BJ (cell line): ENCODE measurements at regions not wholly inside any gene's neighbourhood (a gene's known extent, or its start where the extent isn't known, plus 50 kb on each side); places are given as distances from the start of the nearest gene placed in this dataset.
A peak's percentile ranks its signal among the peaks of the same experiment; 100 is the strongest.

ENCODE experiments used
- CTCF ChIA-PET: fragments of 350-600 bp; formaldehyde crosslinking; extraction: SDS; loops from one replicate; lab custom pipeline; 2021; ENCODE audit warnings: antibody characterized with exemption, inconsistent platforms; lab: Yijun Ruan, JAX
- POLR2A ChIA-PET: fragments of 300-600 bp; sonication (Branson Sonifier 250); formaldehyde crosslinking; extraction: SDS; loops from one replicate; lab custom pipeline; 2021; ENCODE audit warnings: antibody characterized with exemption; lab: Charles Lee
- DNase-seq: peaks from one replicate; pipeline ENCODE4 v3.0.0-alpha.2; 2011; ENCODE audit warnings: low read depth
- H3K27me3 ChIP-seq: 2 replicates; pipeline ENCODE4 v1.6.0; 2011; ENCODE audit warnings: low read length; ENCODE audit not compliant: control insufficient read depth, insufficient read depth
- H3K36me3 ChIP-seq: 2 replicates; pipeline ENCODE4 v1.5.1; 2011; ENCODE audit warnings: low read length; ENCODE audit not compliant: control insufficient read depth, insufficient read depth
- H3K4me3 ChIP-seq: 2 replicates; pipeline ENCODE4 v1.5.1; 2011; ENCODE audit warnings: low read depth, mild to moderate bottlenecking, control low read depth, low read length
- TF ChIP-seq, protein P1 (sequence below): IDR thresholded peaks from 2 replicates; pipeline ENCODE4 v1.5.1; 2011; ENCODE audit warnings: low read depth, mild to moderate bottlenecking, control low read depth, inconsistent platforms, low read length, moderate library complexity; ENCODE audit not compliant: insufficient read depth

- Histone ChIP-seq H3K27me3 (no peaks in the 10 kb centered on the region), H3K36me3 (no peaks in the 10 kb centered on the region), H3K4me3 (no peak overlapping the region)
- TF ChIP-seq, protein P1, sequence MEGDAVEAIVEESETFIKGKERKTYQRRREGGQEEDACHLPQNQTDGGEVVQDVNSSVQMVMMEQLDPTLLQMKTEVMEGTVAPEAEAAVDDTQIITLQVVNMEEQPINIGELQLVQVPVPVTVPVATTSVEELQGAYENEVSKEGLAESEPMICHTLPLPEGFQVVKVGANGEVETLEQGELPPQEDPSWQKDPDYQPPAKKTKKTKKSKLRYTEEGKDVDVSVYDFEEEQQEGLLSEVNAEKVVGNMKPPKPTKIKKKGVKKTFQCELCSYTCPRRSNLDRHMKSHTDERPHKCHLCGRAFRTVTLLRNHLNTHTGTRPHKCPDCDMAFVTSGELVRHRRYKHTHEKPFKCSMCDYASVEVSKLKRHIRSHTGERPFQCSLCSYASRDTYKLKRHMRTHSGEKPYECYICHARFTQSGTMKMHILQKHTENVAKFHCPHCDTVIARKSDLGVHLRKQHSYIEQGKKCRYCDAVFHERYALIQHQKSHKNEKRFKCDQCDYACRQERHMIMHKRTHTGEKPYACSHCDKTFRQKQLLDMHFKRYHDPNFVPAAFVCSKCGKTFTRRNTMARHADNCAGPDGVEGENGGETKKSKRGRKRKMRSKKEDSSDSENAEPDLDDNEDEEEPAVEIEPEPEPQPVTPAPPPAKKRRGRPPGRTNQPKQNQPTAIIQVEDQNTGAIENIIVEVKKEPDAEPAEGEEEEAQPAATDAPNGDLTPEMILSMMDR = no peak
- CTCF ChIA-PET = interaction anchor here (0.6 to 1.9 kb wide), 5 partner anchors 13 to 238 kb away, joined by 3 to 9 read pairs (median 4); no protein-coding TSS in a partner anchor
- POLR2A ChIA-PET = no interaction called here
- peak; percentile 12 for DNase-seq
Observed at GRCh38 chr2:11073776-11074175, 81.5 kb upstream of the SLC66A3 start.

DNA sequence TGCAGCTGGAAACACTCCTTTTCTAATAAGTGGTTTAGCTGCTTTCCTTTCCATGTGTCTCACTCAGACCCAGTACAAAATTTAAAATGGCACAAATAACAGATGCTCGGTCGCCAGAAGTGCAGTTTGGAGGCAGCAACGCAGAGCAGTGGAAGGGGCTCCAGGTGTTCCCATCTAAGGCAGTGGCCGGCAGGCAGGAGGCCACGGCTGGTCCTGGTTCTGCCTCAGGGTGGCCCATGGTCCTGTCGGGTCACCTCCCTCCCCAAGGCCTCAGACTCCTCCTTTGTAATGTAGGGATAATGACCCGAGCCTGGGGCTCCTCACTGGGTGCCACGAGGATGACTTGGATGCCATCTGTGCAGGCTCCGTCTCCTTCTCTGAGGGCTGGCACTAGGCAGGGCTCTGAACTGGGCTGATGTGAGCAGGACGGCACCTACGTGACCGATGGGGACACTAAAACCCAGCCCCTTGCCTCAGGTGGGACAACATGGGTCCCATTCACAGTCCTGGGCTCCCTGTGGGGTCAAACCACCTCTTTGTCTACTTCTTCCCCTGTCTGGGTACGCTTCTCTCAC, 80.9 kb upstream of the SLC66A3 start:
- ChIA-PET CTCF (interaction anchor here (1.3 to 1.9 kb wide), 4 partner anchors 14 to 239 kb away, joined by 3 to 9 read pairs (median 5); no protein-coding TSS in a partner anchor), POLR2A (no interaction called here)
- Histone ChIP-seq H3K27me3 (no peaks in the 10 kb centered on the region), H3K36me3 (no peaks in the 10 kb centered on the region), H3K4me3 (no peak overlapping the region)
- TF ChIP-seq, protein P1 = no peak
- DNase-seq = no peak

GRCh38 chr2:11075221-11075620, 80.0 kb upstream of the SLC66A3 start:
- Histone ChIP-seq H3K4me3 (no peak overlapping the region), H3K36me3 (no peaks in the 10 kb centered on the region), H3K27me3 (no peaks in the 10 kb centered on the region)
- POLR2A ChIA-PET = no interaction called here
- TF ChIP-seq, protein P1 = no peak
- DNase-seq = no peak
- CTCF ChIA-PET = interaction anchor here (1.0 kb wide), 1 partner anchor 14 kb away, joined by 3 read pairs; no protein-coding TSS in a partner anchor

GRCh38 chr2:11077411-11077810, 77.9 kb upstream of the SLC66A3 start:
- Histone ChIP-seq H3K4me3 (no peak overlapping the region), H3K36me3 (no peaks in the 10 kb centered on the region), H3K27me3 (no peaks in the 10 kb centered on the region)
- DNase-seq = no peak
- TF ChIP-seq, protein P1 = no peak
- ChIA-PET CTCF (no interaction called here), POLR2A (no interaction called here)

DNA sequence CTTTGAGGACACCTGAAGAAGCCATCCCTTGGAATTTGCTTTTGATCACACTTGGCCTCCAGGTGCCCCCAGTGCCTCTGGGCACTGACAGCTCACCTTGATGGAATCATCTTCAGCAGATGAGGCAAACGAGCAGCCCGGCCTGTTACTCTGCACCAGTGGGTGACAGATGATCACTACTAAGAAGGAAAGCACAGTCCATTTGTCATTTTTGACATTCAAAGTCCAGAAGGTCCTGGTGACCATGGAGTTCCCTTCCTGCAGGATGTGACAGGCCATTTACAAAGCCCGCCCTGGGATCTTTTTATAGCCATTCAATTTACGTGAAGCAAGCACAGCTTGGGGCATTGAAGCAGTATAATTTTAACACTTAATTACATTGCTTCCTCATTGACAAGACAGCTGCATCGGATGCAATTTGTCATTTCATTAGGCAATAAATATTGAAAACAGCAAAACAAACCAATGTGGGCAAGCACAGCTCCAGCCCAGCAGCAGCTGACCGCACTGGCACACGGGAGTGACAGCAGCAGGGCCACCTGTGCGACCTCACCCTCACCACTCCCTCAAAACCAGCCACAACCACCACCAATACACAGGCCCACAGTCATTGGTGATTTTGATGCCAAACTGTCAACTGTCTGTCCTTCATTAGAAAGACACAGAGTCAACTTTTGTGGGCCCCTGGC, 76.0 kb upstream of the SLC66A3 start:
- DNase-seq = no peak
- no peaks in the 10 kb centered on the region for H3K27me3 ChIP-seq
- TF ChIP-seq, protein P1 = no peak
- ChIA-PET POLR2A (no interaction called here), CTCF (no interaction called here)
- no peak overlapping the region for H3K4me3 ChIP-seq
- no peaks in the 10 kb centered on the region for H3K36me3 ChIP-seq
